CD1c-positive myeloid dendritic cell (primary cell): ENCODE measurements at regions not wholly inside any gene's neighbourhood (a gene's known extent, or its start where the extent isn't known, plus 50 kb on each side); places are given as distances from the start of the nearest gene placed in this dataset.
"Not testable (repeated sequence)": the region's sequence is repeated elsewhere in the genome, so short reads cannot be mapped to it uniquely, and the experiment has no call there.

Experiments used
- DNase-seq: peaks from one replicate; pipeline ENCODE4 v3.0.0-alpha.2; 2016; ENCODE audit errors: extremely low spot score

- no peak for DNase-seq
Measured at GRCh38 chr16:79895917-79896203, 295.3 kb upstream of the MAF start.

- DNase-seq, result no peak
Measured at GRCh38 chr16:79895053-79895916, 294.7 kb upstream of the MAF start.

- no peak for DNase-seq
Measured at GRCh38 chr16:79893445-79893844, 292.9 kb upstream of the MAF start.

GRCh38 chr16:79892278-79892677 lies 291.7 kb upstream of the MAF start:
- DNase-seq, result no peak

GRCh38 chr16:79891458-79891857 lies 290.9 kb upstream of the MAF start:
- no peak for DNase-seq

GRCh38 chr16:79887541-79888540 lies 287.3 kb upstream of the MAF start:
- DNase-seq, result no peak

GRCh38 chr16:79885320-79885719 lies 284.8 kb upstream of the MAF start:
- no peak for DNase-seq

GRCh38 chr16:79883494-79883893 lies 283.0 kb upstream of the MAF start:
- no peak for DNase-seq

- no peak for DNase-seq
Measured at GRCh38 chr16:79882340-79883005, 281.9 kb upstream of the MAF start.

GRCh38 chr16:79881107-79881506 lies 280.6 kb upstream of the MAF start:
- DNase-seq, result not testable (repeated sequence)

- no peak for DNase-seq
Measured at GRCh38 chr16:79876332-79876730, 275.8 kb upstream of the MAF start.

GRCh38 chr16:79874391-79874790 lies 273.9 kb upstream of the MAF start:
- DNase-seq, result no peak

GRCh38 chr16:79873825-79874224 lies 273.3 kb upstream of the MAF start:
- no peak for DNase-seq

GRCh38 chr16:79871906-79872305 lies 271.4 kb upstream of the MAF start:
- no peak for DNase-seq

GRCh38 chr16:79870016-79870886 lies 269.7 kb upstream of the MAF start:
- DNase-seq, result no peak

GRCh38 chr16:79869304-79870015 lies 268.9 kb upstream of the MAF start:
- no peak for DNase-seq

- no peak for DNase-seq
Measured at GRCh38 chr16:79868841-79869240, 268.3 kb upstream of the MAF start.

- no peak for DNase-seq
Measured at GRCh38 chr16:79867425-79867997, 267.0 kb upstream of the MAF start.

- DNase-seq, result no peak
Measured at GRCh38 chr16:79865918-79866317, 265.4 kb upstream of the MAF start.

GRCh38 chr16:79864781-79865391 lies 264.3 kb upstream of the MAF start:
- DNase-seq, result no peak
